MCF 10A (cell line): ENCODE measurements at regions not wholly inside any gene's neighbourhood (a gene's known extent, or its start where the extent isn't known, plus 50 kb on each side); places are given as distances from the start of the nearest gene placed in this dataset.

Source experiments
- BruUV-seq: library from RNA; stranded (reverse); fragments of 400-500 nt; replicated peaks from 2 replicates; lab custom pipeline; 2021; lab: Mats Ljungman, UMichigan
- CTCF ChIA-PET: fragments of 300-600 bp; sonication (Branson Sonifier 250); formaldehyde crosslinking; extraction: SDS; loops from one replicate; lab custom pipeline; 2021; ENCODE audit warnings: antibody characterized with exemption, inconsistent platforms; lab: Yijun Ruan, JAX
- POLR2A ChIA-PET: fragments of 300-600, 350-650 bp; sonication (Branson Sonifier 250); formaldehyde crosslinking; extraction: SDS; loops from one replicate; lab custom pipeline; 2020; ENCODE audit warnings: antibody characterized with exemption, inconsistent platforms; lab: Yijun Ruan, JAX
- DNase-seq: peaks from one replicate; pipeline ENCODE4 v3.0.0-alpha.2; 2018; ENCODE audit not compliant: unreplicated experiment
- H3K27ac Mint-ChIP-seq: one replicate; pipeline ENCODE4 v1.8.0; 2022; ENCODE audit warnings: mild to moderate bottlenecking, low read depth, mixed read lengths; ENCODE audit not compliant: unreplicated experiment
- H3K27me3 Mint-ChIP-seq: one replicate; pipeline ENCODE4 v1.8.0; 2022; ENCODE audit warnings: mixed read lengths; ENCODE audit not compliant: insufficient read depth, unreplicated experiment
- H3K36me3 Mint-ChIP-seq: one replicate; pipeline ENCODE4 v1.8.0; 2022; ENCODE audit warnings: mild to moderate bottlenecking, moderate library complexity, mixed read lengths; ENCODE audit not compliant: insufficient read depth, unreplicated experiment
- H3K4me1 Mint-ChIP-seq: one replicate; pipeline ENCODE4 v1.8.0; 2022; ENCODE audit warnings: mixed read lengths; ENCODE audit not compliant: insufficient read depth, unreplicated experiment
- H3K4me3 Mint-ChIP-seq: one replicate; pipeline ENCODE4 v1.8.0; 2022; ENCODE audit warnings: mild to moderate bottlenecking, moderate library complexity, mixed read lengths; ENCODE audit not compliant: unreplicated experiment
- H3K9me3 Mint-ChIP-seq: one replicate; pipeline ENCODE4 v1.8.0; 2022; ENCODE audit warnings: mixed read lengths; ENCODE audit not compliant: unreplicated experiment
- CTCF ChIP-seq: fragments of 200-600 bp; IDR thresholded peaks from one replicate; pipeline ENCODE4 v1.8.0; 2022; ENCODE audit warnings: antibody characterized with exemption, mild to moderate bottlenecking; ENCODE audit not compliant: unreplicated experiment
- intact Hi-C: fragments of 100-400 bp; cut with micrococcal nuclease; formaldehyde crosslinking; loops from 2 replicates; pipeline ENCODE4 v1.14.1; 2022

DNA sequence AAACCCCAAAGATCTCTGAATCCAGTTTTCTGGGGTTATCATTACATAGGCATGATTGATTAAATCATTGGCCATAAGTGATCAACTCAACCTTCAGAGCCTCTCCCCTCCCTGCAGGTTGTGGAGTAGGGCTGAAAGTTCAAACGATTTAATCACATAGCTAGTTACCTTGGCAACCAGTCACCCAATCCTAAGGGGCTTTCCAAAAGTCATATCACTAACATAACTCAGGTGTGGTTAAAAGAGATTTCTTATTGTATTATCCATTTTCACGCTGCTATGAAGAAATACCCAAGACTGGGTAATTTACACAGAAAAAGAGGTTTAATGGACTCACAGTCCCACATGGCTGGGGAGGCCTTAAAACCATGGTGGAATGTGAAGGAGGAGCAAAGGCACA, 935.1 kb upstream of the SLC35B3 start:
- ChIA-PET CTCF (no interaction called here), POLR2A (no interaction called here)
- no peaks in the 10 kb centered on the region for H3K4me1 Mint-ChIP-seq
- TF ChIP-seq CTCF = no peak
- intact Hi-C loops = no loop called here
- H3K36me3 Mint-ChIP-seq = no peaks in the 10 kb centered on the region
- no peaks in the 10 kb centered on the region for H3K9me3 Mint-ChIP-seq
- H3K4me3 Mint-ChIP-seq = no peak overlapping the region
- no peaks in the 10 kb centered on the region for H3K27me3 Mint-ChIP-seq
- BruUV-seq = no TSS peak
- H3K27ac Mint-ChIP-seq = no peak overlapping the region
- no peak for DNase-seq

GRCh38 chr6:9365378-9365777, 930.0 kb upstream of the SLC35B3 start:
- ChIA-PET CTCF (interaction anchor here (0.9 kb wide), 1 partner anchor 244 kb away, joined by 3 read pairs; no protein-coding TSS in a partner anchor), POLR2A (no interaction called here)
- Mint-ChIP-seq H3K27ac (no peak overlapping the region), H3K27me3 (no peaks in the 10 kb centered on the region), H3K36me3 (no peaks in the 10 kb centered on the region), H3K4me3 (no peak overlapping the region), H3K4me1 (no peaks in the 10 kb centered on the region), H3K9me3 (no peaks in the 10 kb centered on the region)
- intact Hi-C loops = no loop called here
- no TSS peak for BruUV-seq
- TF ChIP-seq CTCF = no peak
- no peak for DNase-seq

GRCh38 chr6:9361749-9362148, 926.4 kb upstream of the SLC35B3 start:
- DNase-seq = no peak
- no peak overlapping the region for H3K4me3 Mint-ChIP-seq
- CTCF ChIA-PET = no interaction called here
- intact Hi-C loops = no loop called here
- no peaks in the 10 kb centered on the region for H3K36me3 Mint-ChIP-seq
- H3K4me1 Mint-ChIP-seq = no peaks in the 10 kb centered on the region
- TF ChIP-seq CTCF = no peak
- no peaks in the 10 kb centered on the region for H3K9me3 Mint-ChIP-seq
- POLR2A ChIA-PET = no interaction called here
- BruUV-seq = no TSS peak
- H3K27ac Mint-ChIP-seq = no peak overlapping the region
- no peaks in the 10 kb centered on the region for H3K27me3 Mint-ChIP-seq

- no peaks in the 10 kb centered on the region for H3K27me3 Mint-ChIP-seq
- POLR2A ChIA-PET = no interaction called here
- H3K4me1 Mint-ChIP-seq = no peaks in the 10 kb centered on the region
- no peak for TF ChIP-seq CTCF
- no peaks in the 10 kb centered on the region for H3K36me3 Mint-ChIP-seq
- no peak overlapping the region for H3K27ac Mint-ChIP-seq
- CTCF ChIA-PET = no interaction called here
- intact Hi-C loops = no loop called here
- H3K9me3 Mint-ChIP-seq = no peaks in the 10 kb centered on the region
- BruUV-seq = no TSS peak
- no peak for DNase-seq
- no peak overlapping the region for H3K4me3 Mint-ChIP-seq
Observed at GRCh38 chr6:9360881-9361280, 925.5 kb upstream of the SLC35B3 start.
